COLO668 (cell line): ENCODE measurements at regions not wholly inside any gene's neighbourhood (a gene's known extent, or its start where the extent isn't known, plus 50 kb on each side); places are given as distances from the start of the nearest gene placed in this dataset.
"Not testable (repeated sequence)": the region's sequence is repeated elsewhere in the genome, so short reads cannot be mapped to it uniquely, and the experiment has no call there.

Experiments
- DNase-seq: peaks from one replicate; lab custom pipeline; 2025; ENCODE audit not compliant: unreplicated experiment; lab: John Stamatoyannopoulos, UW

DNA sequence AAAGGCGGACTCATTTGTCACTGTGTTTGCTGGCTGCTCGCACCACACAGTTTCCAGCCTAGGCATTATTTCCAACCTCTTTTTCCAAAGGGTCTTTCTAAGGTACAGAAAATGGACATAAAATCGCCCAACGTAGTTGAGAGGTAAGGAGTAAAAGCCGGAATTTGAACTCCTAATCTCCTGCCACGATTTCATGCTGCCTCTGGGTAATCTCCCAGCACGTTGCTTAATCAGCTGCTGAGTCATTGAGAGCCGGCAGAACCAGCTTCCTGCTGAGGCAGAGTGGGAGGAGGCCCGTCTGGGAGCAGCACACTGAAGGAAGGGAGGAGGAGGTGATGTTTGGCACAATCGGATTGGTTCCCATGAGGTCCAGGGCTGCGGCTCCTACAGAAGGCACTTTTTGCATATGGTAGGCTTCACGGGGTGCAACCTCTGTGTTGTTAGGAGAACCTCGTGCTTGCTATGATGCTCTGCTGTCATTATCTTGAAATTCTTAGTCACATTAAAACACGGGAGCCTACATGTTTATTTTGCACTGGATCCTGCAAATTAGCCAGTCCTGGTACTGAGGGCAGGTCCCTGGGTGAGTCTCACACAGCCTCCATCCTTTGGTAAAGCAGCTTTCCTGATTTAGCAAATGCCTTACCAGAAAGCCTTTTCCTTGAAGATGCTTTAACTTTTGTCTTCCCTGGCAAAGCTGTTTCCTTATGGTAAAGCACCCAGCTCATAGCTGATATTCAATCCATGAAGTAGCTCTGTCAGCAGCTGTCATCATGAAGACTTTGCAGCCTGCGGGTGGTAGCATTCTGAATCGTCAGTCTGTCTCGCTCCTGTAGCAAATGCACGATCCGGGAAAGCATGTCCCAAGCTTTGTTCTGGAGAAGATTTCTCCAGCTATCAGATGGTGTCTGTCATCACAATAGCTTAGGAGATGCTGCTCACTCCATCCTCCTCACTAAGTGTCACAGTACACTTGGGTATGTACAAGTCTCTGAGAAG lies 191.6 kb upstream of the MSX2 start:
- DNase-seq: peak; percentile 0

DNA sequence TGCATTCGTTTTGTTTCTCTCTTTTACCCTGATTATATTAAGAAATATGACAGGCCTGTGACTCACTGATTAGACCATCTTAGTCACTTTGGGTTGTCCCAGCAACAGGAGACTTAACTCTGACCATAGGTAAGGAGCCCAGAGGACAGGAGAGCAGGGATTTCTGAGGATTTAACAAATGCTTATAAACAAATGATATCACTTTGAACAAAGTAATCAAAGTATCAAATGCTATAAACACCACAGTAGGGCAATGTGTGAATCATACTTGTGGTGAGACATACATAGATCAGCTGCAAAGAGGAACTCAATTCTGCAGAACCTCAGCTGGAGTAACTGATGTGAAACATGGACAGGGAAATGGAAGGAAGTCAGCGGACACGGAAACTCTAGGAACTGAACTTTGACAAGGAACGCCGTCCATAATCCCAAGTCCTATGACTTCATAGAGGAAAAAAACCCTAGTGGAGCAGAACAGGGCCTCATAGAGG lies 190.6 kb upstream of the MSX2 start:
- no peak for DNase-seq

DNA sequence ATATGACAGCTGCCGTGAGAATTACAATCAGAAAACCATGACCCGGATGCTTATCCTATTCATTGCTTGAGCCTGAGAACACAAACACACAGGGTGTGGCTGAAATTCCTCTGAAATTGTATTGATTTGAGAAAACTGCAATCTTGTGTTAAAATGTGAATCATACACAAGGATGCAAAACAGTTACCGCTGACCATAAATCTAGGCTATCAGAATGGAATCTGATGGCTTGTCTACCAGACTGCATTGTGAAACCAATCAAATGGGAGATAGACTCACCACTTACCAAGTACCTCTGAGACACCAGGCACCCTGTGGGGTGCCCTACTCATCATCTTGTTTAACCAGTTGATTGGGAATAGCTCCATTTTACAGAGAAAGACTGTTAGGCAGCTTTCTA lies 188.7 kb upstream of the MSX2 start:
- DNase-seq: no peak

DNA sequence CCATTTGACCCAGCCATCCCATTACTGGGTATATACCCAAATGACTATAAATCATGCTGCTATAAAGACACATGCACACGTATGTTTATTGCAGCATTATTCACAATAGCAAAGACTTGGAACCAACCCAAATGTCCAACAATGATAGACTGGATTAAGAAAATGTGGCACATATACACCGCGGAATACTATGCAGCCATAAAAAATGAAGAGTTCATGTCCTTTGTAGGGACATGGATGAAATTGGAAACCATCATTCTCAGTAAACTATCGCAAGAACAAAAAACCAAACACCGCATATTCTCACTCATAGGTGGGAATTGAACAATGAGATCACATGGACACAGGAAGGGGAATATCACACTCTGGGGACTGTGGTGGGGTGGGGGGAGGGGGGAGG lies 184.6 kb upstream of the MSX2 start:
- DNase-seq: not testable (repeated sequence)

DNA sequence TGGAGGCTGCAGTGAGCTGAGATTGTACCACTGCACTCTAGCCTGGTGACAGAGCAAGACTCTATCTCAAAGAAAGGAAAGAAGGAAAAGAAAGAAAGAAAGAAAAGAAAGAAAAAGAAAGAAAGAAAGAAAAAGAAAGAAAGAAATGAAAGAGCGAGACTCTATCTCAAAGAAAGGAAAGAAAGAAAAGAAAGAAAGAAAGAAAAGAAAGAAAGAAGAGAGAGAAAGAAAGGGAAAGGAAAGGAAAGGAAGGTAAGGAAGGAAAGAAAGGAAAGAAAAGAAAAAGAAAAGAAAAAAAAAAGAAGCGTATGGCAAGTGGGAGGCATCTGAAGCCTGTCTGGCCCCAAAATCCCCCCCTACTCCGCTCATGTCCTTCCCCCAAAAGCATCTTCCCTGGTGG lies 182.3 kb upstream of the MSX2 start:
- DNase-seq: no peak

DNA sequence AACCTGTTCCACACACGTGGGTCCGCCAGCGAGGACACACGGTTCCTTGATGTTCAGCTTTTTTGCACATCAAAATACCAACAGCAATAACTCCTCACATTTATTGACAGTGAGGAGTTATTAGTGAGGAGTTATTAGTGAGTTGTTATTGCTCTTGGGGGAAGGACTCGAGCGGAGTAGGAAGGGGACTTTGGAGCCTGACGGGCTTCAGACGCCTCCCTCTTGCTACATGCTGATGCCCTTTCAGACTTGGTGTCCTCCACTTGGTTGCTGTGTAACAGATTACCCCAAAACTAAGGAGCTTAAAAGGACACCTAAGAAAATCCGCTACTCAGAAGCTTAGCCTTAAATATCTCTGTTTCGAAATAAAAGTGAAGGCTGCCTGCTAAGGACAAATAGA lies 181.9 kb upstream of the MSX2 start:
- DNase-seq: no peak

DNA sequence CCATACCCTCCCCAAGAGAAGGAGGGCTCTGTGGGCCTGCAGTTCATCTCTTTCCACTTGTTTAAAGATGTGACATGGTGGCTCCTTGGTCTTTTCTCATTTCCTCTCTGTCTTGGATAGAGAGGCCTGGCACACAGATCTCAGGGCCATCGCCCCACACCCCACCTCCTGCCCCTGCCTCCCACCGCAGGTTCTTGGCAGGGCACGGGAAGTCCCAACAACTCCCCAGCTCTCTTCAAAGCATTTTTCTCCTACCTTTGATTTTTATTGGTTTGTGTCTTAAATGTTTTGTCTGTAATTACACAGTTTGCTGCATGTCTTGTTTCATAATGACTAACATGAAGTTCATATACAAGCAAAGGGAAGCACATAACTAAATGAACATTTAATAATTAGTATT lies 178.5 kb upstream of the MSX2 start:
- no peak for DNase-seq

DNA sequence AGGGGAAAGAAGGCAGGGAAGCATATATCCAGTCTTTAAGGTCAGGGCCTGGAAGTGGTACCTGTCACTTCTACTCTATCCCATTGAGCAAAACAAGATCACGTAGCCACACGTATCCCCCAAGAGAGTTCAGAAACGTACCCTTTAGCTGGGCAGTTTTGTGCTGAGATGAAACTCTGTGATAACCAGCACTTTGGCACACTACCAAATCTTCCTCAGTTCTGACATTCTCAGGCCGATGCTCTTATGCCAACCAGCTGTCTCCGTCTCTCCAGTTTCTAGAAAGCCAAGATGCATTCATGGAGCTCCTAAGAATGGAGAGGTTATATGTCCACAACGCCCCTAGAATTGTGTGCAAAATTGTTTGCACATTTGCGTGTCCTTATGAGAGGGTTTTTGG lies 176.6 kb upstream of the MSX2 start:
- no peak for DNase-seq

DNA sequence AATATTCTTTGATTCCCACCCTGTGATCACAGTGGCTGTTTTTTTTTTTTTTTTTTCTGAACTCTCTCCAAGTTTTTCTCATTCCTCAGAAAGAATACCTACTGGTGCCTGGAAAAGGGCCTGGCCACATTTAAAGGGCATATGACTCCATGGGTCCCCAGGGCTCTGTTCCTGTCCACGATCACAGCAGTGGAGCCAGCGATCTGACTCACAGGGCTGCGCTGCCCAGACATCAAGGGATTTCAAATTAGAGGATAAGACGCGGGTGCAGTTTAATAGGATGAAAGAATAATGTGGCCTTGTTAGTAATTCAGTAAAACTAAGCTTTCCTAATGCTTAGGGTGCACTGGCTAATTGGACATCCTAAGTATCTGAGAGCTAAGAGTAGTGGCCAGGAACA lies 175.1 kb upstream of the MSX2 start:
- DNase-seq: no peak

DNA sequence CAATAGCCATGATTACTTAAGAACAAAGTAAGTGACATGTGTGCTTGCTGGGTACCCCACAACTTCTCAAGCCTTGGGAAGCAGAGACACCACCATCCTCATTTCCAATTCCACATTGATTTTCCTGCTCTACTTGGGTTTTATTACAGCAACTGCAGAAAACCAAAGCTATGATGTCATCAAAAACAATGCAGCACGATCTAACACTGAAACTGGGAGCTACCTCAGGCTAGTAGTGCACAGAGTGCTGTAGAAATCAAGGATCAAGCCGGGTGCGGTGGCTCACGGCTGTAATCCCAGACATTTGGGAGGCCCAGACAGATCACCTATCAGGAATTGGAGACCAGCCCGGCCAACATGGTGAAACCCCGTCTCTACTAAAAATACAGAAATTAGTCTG lies 174.4 kb upstream of the MSX2 start:
- no peak for DNase-seq

DNA sequence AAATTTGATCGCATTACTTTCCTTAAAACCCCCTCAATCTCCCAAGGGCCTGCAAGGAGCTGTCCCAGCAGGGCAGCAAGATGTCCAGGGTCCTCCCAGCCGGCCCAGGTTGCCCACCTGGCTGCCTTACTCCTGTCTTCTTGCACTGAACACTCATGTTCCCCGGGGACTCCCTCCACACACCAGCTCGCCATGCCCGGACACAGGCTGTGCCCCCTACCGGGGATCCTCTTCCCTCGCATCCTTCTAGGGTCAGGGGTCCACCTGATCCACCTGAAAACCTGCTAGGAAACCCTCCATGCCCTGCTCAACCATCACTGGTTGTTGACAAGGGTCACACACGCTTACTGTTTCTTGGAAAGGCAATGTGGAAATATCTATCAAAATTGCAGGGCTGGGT lies 172.0 kb upstream of the MSX2 start:
- DNase-seq: no peak

DNA sequence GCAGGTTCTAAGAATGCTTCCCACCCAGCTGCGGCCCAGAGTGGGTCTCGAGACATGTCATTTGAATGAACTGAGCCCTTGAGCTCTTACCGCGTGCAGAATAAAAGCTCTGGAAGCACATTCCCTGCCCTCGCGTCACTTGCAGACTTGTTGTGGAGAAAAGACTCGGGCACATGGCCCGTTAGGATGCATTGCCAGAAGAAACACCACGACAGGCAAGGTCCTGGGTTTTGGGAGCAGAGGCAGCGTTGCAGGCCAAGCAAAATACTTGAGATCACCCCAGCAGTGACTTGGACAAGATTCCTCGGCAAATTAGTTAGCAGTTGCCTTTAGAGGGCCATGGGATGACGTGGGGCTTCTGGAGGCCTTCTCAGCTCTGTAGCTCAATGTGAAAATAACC lies 170.8 kb upstream of the MSX2 start:
- DNase-seq: no peak

DNA sequence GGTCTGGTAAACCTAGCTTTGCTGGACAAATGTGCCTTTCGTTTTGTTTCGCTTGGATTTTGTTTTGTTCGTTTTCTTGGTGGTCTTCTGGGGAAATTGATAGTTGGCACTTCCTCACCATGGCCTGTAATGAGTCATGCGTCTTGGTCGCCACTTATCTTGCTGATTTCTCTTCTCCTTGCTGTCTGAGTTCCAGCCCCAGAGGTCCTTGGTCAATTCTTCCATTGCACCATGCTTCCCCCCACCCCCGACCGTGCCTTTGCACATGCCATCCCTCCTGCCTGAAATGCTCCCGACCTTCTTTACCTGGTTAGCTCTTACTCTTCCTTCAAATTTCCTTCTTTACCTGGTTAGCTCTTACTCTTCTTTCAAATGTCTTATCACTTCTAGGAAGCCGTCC lies 168.7 kb upstream of the MSX2 start:
- DNase-seq: no peak

DNA sequence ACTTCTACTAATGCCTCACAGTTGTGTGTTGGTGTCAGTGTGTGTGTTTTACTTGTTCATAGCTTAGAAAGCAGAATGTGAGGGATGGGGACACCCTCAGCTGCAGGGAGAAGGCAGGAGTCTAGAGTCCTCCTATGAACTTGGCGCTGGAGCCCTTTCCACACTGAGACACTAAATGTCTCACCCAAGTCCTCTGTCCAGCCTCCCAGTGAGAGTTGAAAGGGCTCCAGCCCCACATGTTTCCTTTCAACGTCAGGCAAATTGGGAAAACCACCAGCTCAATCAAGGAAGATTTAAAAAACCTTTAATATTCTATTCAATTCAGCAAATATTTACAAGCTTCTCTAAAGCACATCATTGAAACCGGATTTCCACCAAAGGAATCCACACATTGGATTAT lies 167.6 kb upstream of the MSX2 start:
- DNase-seq: no peak

DNA sequence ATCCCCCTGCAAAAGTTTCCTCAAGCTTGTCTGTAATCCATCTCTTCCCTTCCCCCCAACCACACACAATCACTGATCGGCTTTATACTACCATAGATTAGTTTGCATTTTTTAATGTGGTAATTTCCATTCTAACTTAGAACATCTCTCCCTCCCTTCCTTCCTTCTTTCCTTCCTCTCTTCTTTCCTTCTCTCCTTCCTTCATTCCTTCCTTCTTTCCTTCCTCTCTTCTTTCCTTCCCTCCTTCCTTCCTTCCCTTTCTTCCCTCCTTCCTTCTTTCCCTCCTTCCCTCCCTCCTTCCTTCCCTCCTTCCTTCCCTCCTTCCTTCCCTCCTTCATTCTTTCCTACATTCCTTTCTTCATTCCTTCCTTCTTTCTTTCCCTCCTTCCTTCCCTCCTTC lies 166.2 kb upstream of the MSX2 start:
- DNase-seq: no peak

DNA sequence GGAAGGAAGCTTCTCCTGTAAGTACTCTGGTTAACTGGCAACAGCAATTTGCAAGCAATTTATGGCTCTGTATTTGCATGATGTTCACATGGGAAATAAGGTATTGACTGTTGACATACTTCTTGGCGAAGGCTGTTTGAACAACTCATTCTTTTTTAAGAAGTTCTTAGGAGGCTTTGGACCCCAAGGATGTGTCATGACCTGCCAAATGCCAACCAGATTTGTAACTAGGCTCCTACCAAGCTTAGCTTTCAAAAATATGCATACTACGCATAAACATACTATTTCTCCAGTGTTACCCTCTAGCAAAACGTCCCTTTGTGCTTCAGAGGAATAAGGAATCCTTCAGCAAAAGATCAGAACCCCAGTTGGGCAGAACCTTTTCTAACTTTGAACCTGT lies 165.2 kb upstream of the MSX2 start:
- DNase-seq: no peak

DNA sequence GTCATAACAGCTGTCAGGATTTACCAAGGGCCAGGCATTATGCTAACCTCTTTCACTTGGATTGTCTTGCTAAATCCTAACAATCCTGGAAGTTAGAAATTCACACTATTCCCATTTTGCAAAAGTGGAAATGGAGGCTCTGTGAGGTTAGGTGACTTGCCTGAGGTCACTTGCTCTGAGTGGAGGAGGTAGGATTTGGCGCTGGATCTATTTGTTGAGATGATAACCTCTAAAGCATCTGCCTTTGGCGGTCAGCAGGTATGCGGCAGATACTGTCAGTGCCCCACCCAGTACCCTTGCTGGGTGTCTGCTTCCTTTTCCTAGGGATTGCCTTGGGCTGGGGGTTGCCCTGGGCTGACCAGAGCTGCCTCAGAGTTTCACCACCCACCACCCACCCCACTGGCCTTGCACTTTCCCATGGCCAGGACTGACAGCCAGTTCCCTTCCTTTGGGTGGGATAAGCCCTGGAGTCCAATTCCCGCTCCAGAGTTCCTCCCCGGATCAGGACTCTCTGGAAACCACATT lies 164.8 kb upstream of the MSX2 start:
- DNase-seq: no peak

DNA sequence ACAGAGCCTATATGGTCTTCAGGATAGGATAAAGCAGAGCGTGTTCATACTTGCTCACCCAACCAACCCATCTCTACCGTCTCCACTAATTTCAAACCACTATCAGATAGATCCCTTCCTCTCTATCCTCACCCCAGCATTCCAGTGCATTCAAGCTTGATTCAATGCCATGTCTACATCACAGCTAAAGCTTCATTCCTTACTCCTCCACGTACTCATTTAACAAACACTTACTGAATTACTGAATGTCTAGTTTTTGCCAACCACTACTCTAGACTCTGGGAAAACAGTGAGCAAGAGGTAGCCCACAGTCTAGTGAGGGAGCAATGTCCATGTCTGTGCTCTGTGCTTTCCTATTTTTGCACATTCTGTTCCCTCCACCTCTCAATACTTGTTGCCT lies 163.5 kb upstream of the MSX2 start:
- DNase-seq: no peak

DNA sequence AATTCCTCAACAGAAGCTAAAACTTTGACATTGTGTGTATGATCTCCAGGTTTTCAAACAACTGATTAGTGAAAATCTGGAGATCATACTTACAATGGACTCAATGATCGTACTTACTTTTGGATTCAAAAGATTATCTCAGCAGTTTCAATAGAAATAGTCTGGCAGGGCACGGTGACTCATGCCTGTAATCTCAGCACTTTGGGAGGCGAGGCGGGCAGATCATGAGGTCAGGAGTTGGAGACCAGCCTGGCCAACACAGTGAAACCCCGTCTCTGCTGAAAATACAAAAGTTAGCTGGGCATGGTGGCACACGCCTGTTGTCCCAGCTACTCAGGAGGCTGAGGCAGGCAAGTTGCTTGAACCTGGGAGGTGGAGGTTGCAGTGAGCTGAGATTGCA lies 161.3 kb upstream of the MSX2 start:
- DNase-seq: not testable (repeated sequence)

DNA sequence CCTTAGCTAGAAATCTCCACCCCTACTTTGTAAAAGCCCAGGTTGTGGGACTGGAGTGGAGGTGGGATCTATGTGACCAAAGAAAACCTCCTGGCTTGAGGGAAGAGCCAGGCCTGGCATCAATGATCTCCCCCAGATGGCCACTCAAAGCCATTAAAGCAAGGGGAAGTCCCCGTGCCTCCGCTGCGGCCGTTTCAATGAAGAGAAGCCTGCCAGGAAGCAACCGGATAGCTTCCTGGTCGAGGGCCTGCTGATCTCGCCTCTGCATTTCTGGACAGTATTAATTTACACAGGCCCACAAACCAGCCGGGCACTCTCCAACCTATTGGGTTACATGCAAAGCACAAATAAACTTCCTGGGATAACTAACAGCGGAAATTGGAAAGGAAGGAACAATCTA lies 160.5 kb upstream of the MSX2 start:
- peak; percentile 27 for DNase-seq

DNA sequence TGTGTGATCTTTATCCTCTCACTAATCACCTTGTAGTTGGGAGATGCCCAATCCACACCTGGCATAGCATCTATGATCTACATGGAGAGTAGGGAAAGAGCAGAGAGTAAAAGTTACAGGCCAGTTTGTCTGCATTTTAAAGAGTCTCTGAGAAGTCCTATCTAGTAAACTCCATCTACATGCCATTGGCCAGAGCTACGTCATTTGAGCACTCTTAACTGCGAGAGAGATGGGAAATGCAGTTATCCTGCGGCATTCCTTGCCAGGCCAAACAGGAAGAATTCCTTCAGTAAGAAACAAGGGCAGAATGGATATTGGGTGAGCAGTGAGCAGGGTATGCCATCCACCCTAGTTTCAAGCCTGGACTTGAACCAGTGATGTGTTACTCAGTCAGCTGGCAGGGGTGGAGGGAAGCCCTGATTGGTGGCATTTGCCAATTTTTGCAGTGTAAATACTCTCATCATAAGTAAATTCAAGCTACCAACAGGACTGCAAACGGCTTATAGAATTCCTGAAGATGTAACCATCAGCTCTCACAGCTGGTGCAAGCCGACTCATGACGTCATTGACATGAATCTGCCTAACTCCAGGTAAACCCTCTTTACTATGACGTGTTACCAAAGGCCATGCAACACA lies 156.8 kb upstream of the MSX2 start:
- DNase-seq: no peak

DNA sequence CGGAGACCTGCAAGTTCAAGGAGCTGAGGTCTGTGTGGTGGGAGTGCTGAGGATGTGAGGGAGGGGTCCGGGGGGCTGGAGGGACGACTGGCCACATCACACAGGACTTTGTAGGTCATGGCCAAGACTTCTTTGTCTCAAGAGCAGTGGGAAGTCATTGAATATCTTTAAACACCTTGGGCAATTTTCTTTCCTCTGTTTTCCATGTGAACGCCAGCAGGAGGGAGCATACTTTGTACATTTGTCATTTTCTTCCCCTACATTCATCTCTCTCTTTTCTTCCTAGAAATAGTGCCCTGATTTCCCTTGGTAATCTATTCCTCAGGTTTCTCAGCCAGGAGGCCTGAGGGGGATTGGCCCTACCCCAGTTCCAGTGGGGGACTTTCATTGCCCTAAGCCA lies 153.7 kb upstream of the MSX2 start:
- no peak for DNase-seq
